SK-N-SH (cell line): ENCODE measurements at regions not wholly inside any gene's neighbourhood (a gene's known extent, or its start where the extent isn't known, plus 50 kb on each side); places are given as distances from the start of the nearest gene placed in this dataset.

Experiments
- CTCF ChIA-PET: fragments of 300-600, 350-600 bp; formaldehyde crosslinking; extraction: SDS; loops from one replicate; lab custom pipeline; 2021; lab: Yijun Ruan, JAX
- POLR2A ChIA-PET: fragments of 350-600 bp; sonication (Branson Sonifier 250); formaldehyde crosslinking; extraction: SDS; loops from one replicate; lab custom pipeline; 2020; ENCODE audit warnings: antibody characterized with exemption, inconsistent platforms; lab: Yijun Ruan, JAX
- DNase-seq: peaks from one replicate; pipeline ENCODE4 v3.0.0; 2012
- H2AFZ ChIP-seq: fragments of 200-600 bp; sonication (generic); 2 replicates; pipeline ENCODE4 v1.8.1; 2016; ENCODE audit warnings: antibody characterized with exemption, mild to moderate bottlenecking, low read depth
- H3F3A ChIP-seq: fragments of 200-600 bp; sonication (generic); replicated peaks from 2 replicates; pipeline ENCODE3; 2016; ENCODE audit warnings: antibody characterized with exemption, mild to moderate bottlenecking; ENCODE audit not compliant: insufficient read depth
- H3K27ac ChIP-seq, 2 experiments: fragments of 200-500 bp in 1 of 2; fragments of 200-600 bp in 1 of 2; sonication (Bioruptor generic) in 1 of 2; sonication (generic), shearing (Covaris generic) in 1 of 2; 2 replicates each; pipeline versions ENCODE4 v1.5.1 to v1.6.1; 2014 to 2016; ENCODE audit warnings: low read depth in 2 of 2, inconsistent platforms in 1 of 2, low read length in 1 of 2, mild to moderate bottlenecking in 1 of 2, mixed read lengths in 1 of 2
- H3K27me3 ChIP-seq: fragments of 200-600 bp; sonication (generic), shearing (Covaris generic); 2 replicates; pipeline ENCODE4 v1.6.1; 2016; ENCODE audit warnings: mixed run types; ENCODE audit not compliant: insufficient read depth
- H3K36me3 ChIP-seq, 2 experiments: fragments of 200-500 bp in 1 of 2; fragments of 200-600 bp in 1 of 2; sonication (Bioruptor generic) in 1 of 2; sonication (generic) in 1 of 2; replicated peaks in 1 of 2; 2 replicates each; pipeline versions ENCODE3 to v1.5.1; 2014 to 2016; ENCODE audit warnings: low read length in 1 of 2, mild to moderate bottlenecking in 1 of 2; ENCODE audit not compliant: insufficient read depth in 2 of 2, control insufficient read depth in 1 of 2
- H3K4me1 ChIP-seq, 2 experiments: fragments of 200-500 bp in 1 of 2; fragments of 200-600 bp in 1 of 2; sonication (Bioruptor generic) in 1 of 2; sonication (generic), shearing (Covaris generic) in 1 of 2; 2 replicates each; pipeline versions ENCODE4 v1.5.1 to v1.6.1; 2014 to 2016; ENCODE audit warnings: low read depth in 1 of 2, low read length in 1 of 2, mixed run types in 1 of 2; ENCODE audit not compliant: insufficient read depth in 2 of 2, control insufficient read depth in 1 of 2
- H3K4me2 ChIP-seq: fragments of 200-600 bp; sonication (generic), shearing (Covaris generic); 2 replicates; pipeline ENCODE4 v1.6.1; 2017; ENCODE audit warnings: mixed run types
- H3K4me3 ChIP-seq, 2 experiments: fragments of 200-500 bp in 1 of 2; fragments of 200-600 bp in 1 of 2; sonication (Bioruptor generic) in 1 of 2; sonication (generic), shearing (Covaris generic) in 1 of 2; 2 replicates each; pipeline versions ENCODE4 v1.5.1 to v1.8.1; 2014 to 2016; ENCODE audit warnings: low read depth in 2 of 2, inconsistent platforms in 1 of 2, low read length in 1 of 2, mild to moderate bottlenecking in 1 of 2, mixed read lengths in 1 of 2, moderate library complexity in 1 of 2
- H3K79me2 ChIP-seq: fragments of 200-600 bp; sonication (generic); 2 replicates; pipeline ENCODE4 v1.8.1; 2017; ENCODE audit warnings: mild to moderate bottlenecking; ENCODE audit not compliant: insufficient read depth
- H3K9ac ChIP-seq: fragments of 200-600 bp; sonication (generic); 2 replicates; pipeline ENCODE4 v1.6.1; 2017; ENCODE audit warnings: mixed run types
- H3K9me2 ChIP-seq: fragments of 200-600 bp; sonication (generic); 2 replicates; pipeline ENCODE4 v1.6.1; 2017; ENCODE audit warnings: mixed run types
- H3K9me3 ChIP-seq: fragments of 200-600 bp; sonication (generic); 2 replicates; pipeline ENCODE4 v1.6.1; 2017; ENCODE audit warnings: mixed run types, mild to moderate bottlenecking, moderate library complexity
- H4K20me1 ChIP-seq: fragments of 200-600 bp; sonication (generic); 2 replicates; pipeline ENCODE4 v1.6.1; 2017; ENCODE audit warnings: mild to moderate bottlenecking, mixed run types; ENCODE audit not compliant: insufficient read depth
- CHD2 ChIP-seq: fragments of 150-350 bp; IDR thresholded peaks from 2 replicates; pipeline ENCODE4 v1.6.1; 2018; ENCODE audit warnings: low read length; ENCODE audit not compliant: partially characterized antibody
- CTCF ChIP-seq: fragments of 200-600 bp; sonication (generic); IDR thresholded peaks from 2 replicates; pipeline ENCODE4 v1.6.1; 2017; ENCODE audit warnings: antibody characterized with exemption, mild to moderate bottlenecking, moderate library complexity
- ELF1 ChIP-seq: IDR thresholded peaks from 2 replicates; pipeline ENCODE4 v1.4.0; 2012
- EZH2phosphoT487 ChIP-seq: fragments of 200-600 bp; sonication (generic); IDR thresholded peaks from 2 replicates; pipeline ENCODE4 v1.6.1; 2017; ENCODE audit warnings: low read depth, mixed run types, mild to moderate bottlenecking, antibody characterized with exemption, moderate library complexity, borderline replicate concordance
- FOSL2 ChIP-seq: IDR thresholded peaks from 2 replicates; pipeline ENCODE4 v1.4.0; 2012; ENCODE audit warnings: low read depth, mild to moderate bottlenecking, moderate library complexity, borderline replicate concordance
- FOXJ3 ChIP-seq: sonication (generic); formaldehyde crosslinking; IDR thresholded peaks from 2 replicates; pipeline ENCODE4 v1.5.1; 2020; ENCODE audit warnings: mild to moderate bottlenecking, missing genetic modification reagents
- MAX ChIP-seq: IDR thresholded peaks from 2 replicates; pipeline ENCODE4 v1.4.0; 2012; ENCODE audit warnings: low read depth
- NFIC ChIP-seq: IDR thresholded peaks from 2 replicates; pipeline ENCODE4 v1.4.0; 2012; ENCODE audit warnings: borderline replicate concordance
- NRF1 ChIP-seq: IDR thresholded peaks from 2 replicates; pipeline ENCODE4 v1.6.1; 2012; ENCODE audit warnings: low read depth, mild to moderate bottlenecking, low read length
- POLR2AphosphoS5 ChIP-seq: IDR thresholded peaks from 2 replicates; pipeline ENCODE4 v1.6.1; 2012; ENCODE audit warnings: low read depth, low read length
- RAD21 ChIP-seq: IDR thresholded peaks from 2 replicates; pipeline ENCODE4 v1.6.1; 2012; ENCODE audit warnings: mild to moderate bottlenecking, low read length
- RFX5 ChIP-seq: IDR thresholded peaks from 2 replicates; pipeline ENCODE4 v1.6.1; 2012; ENCODE audit warnings: mild to moderate bottlenecking, improper control_type of control experiment, low read length
- RXRA ChIP-seq: IDR thresholded peaks from 2 replicates; pipeline ENCODE4 v1.4.0; 2012; ENCODE audit warnings: low read depth, mild to moderate bottlenecking, borderline replicate concordance
- TAF1 ChIP-seq: IDR thresholded peaks from 2 replicates; pipeline ENCODE4 v1.6.1; 2012; ENCODE audit warnings: low read depth, mild to moderate bottlenecking, low read length, moderate library complexity, borderline replicate concordance
- TCF12 ChIP-seq: IDR thresholded peaks from 2 replicates; pipeline ENCODE4 v1.4.0; 2012
- USF1 ChIP-seq: IDR thresholded peaks from 2 replicates; pipeline ENCODE4 v1.4.0; 2012; ENCODE audit warnings: low read depth, borderline replicate concordance
- YY1 ChIP-seq: IDR thresholded peaks from 2 replicates; pipeline ENCODE4 v1.4.0; 2012; ENCODE audit warnings: low read depth, mild to moderate bottlenecking
- ZBTB33 ChIP-seq: IDR thresholded peaks from 2 replicates; pipeline ENCODE4 v1.4.0; 2012; ENCODE audit warnings: low read depth, borderline replicate concordance
- WGBS: methylation state at CpG from one replicate; pipeline ENCODE4 v1.1.6; 2017; ENCODE audit warnings: low lambda C conversion rate; 5-methylcytosine and 5-hydroxymethylcytosine counted together
- TF ChIP-seq, protein P1 (sequence below): fragments of 150-350 bp; IDR thresholded peaks from 2 replicates; pipeline ENCODE4 v1.6.1; 2017; ENCODE audit warnings: antibody characterized with exemption, low read length, low read depth, borderline replicate concordance

- DNase-seq = no peak
- no peak overlapping the region for H3K9ac ChIP-seq
- TF ChIP-seq RAD21 = no peak
- TF ChIP-seq ELF1 = no peak
- TF ChIP-seq NFIC = no peak
- no peak for TF ChIP-seq YY1
- no peak for TF ChIP-seq CTCF
- no peak overlapping the region for H3K27ac ChIP-seq
- POLR2A ChIA-PET = no interaction called here
- H3K79me2 ChIP-seq = no peaks in the 10 kb centered on the region
- H3K27me3 ChIP-seq = no peaks in the 10 kb centered on the region
- no peaks in the 10 kb centered on the region for H3K4me1 ChIP-seq
- H3K9me2 ChIP-seq = no peaks in the 10 kb centered on the region
- CTCF ChIA-PET = interaction anchor here (1.1 to 1.8 kb wide), 2 partner anchors 10 to 20 kb away, joined by 3 to 4 read pairs; no protein-coding TSS in a partner anchor
- no peaks in the 10 kb centered on the region for H4K20me1 ChIP-seq
- H3K36me3 ChIP-seq = no peaks in the 10 kb centered on the region
- no peaks in the 10 kb centered on the region for H3F3A ChIP-seq
- H3K4me2 ChIP-seq = no peak overlapping the region
- no peaks in the 10 kb centered on the region for H3K9me3 ChIP-seq
- no peak overlapping the region for H3K4me3 ChIP-seq
- no peak overlapping the region for H2AFZ ChIP-seq
These were observed 311.0 kb downstream of the TMEM167A start for GRCh38 chr5:82766206-82766605.

- H3K79me2 ChIP-seq = no peaks in the 10 kb centered on the region
- no peak for TF ChIP-seq RXRA
- TF ChIP-seq FOXJ3 (CRISPR knock-in tag) = no peak
- no peak for TF ChIP-seq POLR2AphosphoS5
- no peak for TF ChIP-seq RFX5
- TF ChIP-seq YY1 = no peak
- no peak for TF ChIP-seq CHD2
- TF ChIP-seq CTCF = no peak
- TF ChIP-seq, protein P1, sequence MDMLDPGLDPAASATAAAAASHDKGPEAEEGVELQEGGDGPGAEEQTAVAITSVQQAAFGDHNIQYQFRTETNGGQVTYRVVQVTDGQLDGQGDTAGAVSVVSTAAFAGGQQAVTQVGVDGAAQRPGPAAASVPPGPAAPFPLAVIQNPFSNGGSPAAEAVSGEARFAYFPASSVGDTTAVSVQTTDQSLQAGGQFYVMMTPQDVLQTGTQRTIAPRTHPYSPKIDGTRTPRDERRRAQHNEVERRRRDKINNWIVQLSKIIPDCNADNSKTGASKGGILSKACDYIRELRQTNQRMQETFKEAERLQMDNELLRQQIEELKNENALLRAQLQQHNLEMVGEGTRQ = no peak
- TF ChIP-seq TCF12 = no peak
- no peak for TF ChIP-seq MAX
- no peak for TF ChIP-seq FOSL2
- no peak for TF ChIP-seq ZBTB33
- no peak for TF ChIP-seq TAF1
- TF ChIP-seq USF1 = no peak
- no peak for TF ChIP-seq NRF1
- no peak for TF ChIP-seq EZH2phosphoT487
These were observed 311.4 kb downstream of the TMEM167A start for GRCh38 chr5:82765765-82766164.

More at GRCh38 chr5:82765765-82766164, 311.4 kb downstream of the TMEM167A start:
- Histone ChIP-seq H3K27ac (no peak overlapping the region), H3K4me2 (no peak overlapping the region), H3F3A (no peaks in the 10 kb centered on the region), H3K9me3 (no peaks in the 10 kb centered on the region), H3K4me1 (no peaks in the 10 kb centered on the region), H3K4me3 (no peak overlapping the region), H3K9ac (no peak overlapping the region), H3K36me3 (no peaks in the 10 kb centered on the region), H4K20me1 (no peaks in the 10 kb centered on the region), H3K9me2 (no peaks in the 10 kb centered on the region), H3K27me3 (no peaks in the 10 kb centered on the region), H2AFZ (no peak overlapping the region)
- POLR2A ChIA-PET = no interaction called here
- CTCF ChIA-PET = interaction anchor here (1.1 to 1.8 kb wide), 2 partner anchors 9 to 19 kb away, joined by 3 to 4 read pairs; no protein-coding TSS in a partner anchor
- no peak for DNase-seq
- WGBS = 86% methylated on average over 3 of the region's 3 CpGs
